Tongue (tissue), 1 donor: ENCODE measurements at regions not wholly inside any gene's neighbourhood (a gene's known extent, or its start where the extent isn't known, plus 50 kb on each side); places are given as distances from the start of the nearest gene placed in this dataset.
A peak's percentile ranks its signal among the peaks of the same experiment; 100 is the strongest.
"Not testable (repeated sequence)": the region's sequence is repeated elsewhere in the genome, so short reads cannot be mapped to it uniquely, and the experiment has no call there.

Experiments used
- DNase-seq: peaks from one replicate; pipeline ENCODE4 v3.0.0-alpha.2; 2015

DNA sequence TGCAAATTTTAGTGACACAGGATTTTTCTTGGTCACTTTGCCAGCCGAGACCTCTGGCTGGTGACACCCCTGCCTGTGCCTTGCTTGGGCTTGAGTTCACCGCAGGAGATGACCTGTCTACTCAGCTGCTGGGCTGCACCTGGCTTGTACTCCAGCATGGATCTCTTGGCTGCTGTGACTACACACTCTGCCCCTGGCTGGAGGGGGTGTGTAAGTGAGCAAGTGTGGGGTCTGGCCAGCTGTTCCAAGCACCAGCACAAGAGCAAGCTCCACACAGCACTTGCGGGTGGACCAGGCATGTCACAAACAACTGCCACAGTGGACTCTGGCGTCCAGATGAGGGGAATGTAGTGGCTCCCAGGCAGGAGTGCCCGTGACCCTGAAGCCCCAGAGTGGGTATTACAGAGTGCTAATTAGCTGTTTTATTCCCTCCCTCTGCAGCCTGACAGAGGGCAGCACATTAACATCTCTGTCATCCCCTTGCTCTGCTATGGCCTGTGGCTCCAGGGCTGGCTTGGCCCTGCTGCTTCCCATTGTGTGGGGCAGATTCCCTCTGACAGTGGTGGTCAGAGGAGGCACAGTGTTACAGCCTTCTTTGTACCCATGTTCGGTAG is 1387.2 kb downstream of the OLFM4 start:
- no peak for DNase-seq

GRCh38 chr13:54422946-54423345 is 1394.3 kb downstream of the OLFM4 start:
- DNase-seq: not testable (repeated sequence)

GRCh38 chr13:54424344-54424743 is 1395.7 kb downstream of the OLFM4 start:
- DNase-seq: no peak

DNA sequence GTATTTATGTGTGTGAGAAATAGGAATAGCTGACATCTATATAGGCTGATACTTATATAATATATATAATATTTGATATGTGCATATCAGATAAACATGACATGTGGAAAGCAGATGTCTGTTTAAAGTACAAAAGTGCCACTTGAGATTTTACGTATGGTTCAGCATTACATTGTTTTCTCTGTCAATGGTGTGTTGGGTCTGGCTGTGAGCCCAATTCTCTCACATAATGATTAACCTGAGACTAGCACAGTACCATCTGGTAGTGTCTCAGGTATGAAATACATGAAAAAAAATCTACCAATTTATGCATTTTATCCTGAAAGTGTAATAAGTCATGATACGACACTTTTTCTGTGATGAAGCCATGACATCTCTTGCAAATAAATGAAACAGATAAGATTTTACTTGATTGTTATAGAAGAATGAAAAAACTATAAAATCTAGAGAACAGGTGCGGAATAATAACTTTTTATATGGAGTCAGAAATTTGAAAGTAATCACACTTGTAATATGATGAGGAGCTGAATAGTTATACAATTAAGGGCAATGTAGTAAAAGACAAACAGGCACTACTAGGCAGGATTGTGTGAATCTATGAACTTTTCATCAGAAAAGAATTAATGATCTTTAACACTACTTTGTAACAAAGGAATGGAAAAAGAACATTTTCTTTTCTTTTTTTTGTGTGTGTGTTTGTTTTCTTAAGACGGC is 1405.0 kb downstream of the OLFM4 start:
- no peak for DNase-seq

- not testable (repeated sequence) for DNase-seq
Observed at GRCh38 chr13:54440853-54441400, 1412.3 kb downstream of the OLFM4 start.

- DNase-seq: no peak
Observed at GRCh38 chr13:54445453-54445852, 1416.8 kb downstream of the OLFM4 start.

GRCh38 chr13:54445865-54446264 is 1417.3 kb downstream of the OLFM4 start:
- no peak for DNase-seq

DNA sequence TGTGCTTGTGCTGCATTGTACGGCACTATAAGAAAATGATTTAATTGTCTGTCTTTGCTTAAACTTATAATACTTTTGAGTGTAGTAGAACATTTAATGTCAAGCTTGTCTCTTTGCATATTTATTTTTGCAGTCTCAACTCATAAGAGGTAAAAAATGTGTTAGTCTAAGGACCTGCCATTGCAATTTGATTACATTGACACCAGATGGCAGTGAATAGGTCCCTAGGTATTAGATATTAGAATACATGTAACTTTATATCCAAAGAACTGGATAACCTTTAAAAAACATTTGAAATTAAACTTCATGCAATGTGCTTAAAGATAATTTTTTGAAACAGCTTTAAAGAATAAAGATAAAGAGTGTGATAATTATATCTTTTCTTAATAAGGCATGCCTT is 1421.3 kb downstream of the OLFM4 start:
- no peak for DNase-seq

DNA sequence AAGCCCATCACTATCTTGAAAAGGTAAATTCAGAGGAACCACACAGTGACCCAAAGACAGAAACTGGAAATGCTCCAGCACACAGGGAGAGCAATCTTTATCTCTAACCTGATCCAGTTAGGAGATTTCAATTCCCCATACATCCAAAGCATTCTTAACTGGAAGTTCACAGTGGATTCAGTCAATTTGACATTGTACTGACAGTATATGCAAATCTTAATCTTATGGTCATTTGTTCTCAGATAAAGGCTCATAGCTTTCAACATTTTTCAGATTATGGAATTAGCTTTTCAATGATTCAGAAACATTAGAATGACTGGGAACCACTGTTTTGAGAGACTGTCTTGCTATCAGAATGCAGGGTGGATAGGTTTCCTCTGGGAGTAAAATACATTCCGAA is 1455.6 kb downstream of the OLFM4 start:
- DNase-seq: no peak

DNA sequence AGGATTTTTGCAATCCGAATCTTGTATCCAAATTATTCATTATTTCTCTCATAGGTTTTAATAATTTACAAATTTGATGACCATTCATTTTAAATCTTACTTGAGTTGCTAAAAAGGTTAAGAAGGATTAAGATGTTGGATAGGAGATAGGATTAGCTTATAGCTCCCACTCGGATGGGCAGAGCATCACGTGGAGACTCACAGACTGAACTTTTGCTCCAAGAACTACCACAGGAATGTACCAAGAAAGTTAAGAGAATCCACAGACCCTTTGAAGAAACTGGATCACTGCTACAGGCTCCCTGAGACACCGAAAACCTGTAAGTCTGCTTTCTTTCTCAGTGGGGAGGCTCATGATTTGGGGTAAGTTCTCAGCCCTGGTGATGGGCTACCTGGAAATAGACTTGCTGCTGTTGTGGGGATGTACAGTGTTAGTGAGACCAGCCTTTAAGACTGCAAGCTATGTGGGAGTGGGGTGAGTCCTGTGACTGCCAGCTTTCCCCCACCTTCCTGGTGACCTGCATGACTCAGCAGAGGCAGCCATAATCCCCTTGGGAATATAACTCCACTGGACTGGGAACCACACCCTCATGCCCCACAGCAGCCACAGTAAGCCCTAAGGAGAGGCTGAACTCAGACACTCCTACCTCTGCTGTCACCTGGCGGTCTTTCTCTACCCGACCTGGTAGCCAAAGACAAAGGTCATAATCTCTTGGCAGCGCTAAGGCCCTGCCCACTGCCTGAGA is 1458.0 kb downstream of the OLFM4 start:
- DNase-seq: no peak

DNA sequence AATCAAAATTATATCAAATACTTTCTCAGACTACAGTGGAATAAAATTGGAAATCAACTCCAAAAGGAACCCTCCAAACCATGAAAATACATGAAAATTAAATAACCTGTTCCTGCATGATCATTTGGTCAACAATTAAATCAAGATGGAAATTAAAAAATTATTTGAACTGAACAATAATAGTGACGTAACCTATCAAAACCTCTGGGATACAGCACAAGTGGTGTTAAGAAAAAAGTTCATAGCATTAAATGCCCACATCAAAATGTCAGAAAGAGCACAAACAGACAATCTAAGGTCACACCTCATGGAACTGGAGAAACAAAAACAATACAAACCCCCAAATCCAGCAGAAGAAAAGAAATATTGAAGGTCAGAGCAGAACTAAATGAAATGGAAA is 1460.7 kb downstream of the OLFM4 start:
- DNase-seq: no peak

DNA sequence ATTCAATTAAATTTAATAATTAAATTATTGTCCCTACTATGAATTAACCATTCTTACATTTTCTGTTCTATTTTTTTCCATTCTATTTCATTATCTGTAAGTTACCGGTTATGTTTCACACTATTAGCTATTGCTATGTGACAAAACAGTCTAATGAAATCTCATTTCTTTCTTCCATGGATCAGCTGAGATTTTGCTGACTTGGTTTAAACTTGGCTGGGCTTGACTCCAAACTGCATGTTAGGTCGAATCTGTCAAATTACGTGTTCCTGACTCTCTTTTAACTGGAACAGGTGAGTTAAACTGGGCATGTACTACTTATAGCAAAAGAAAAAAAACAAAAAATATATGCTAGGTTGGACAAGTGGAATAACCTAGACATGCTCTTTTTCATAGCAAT is 1464.4 kb downstream of the OLFM4 start:
- no peak for DNase-seq

DNA sequence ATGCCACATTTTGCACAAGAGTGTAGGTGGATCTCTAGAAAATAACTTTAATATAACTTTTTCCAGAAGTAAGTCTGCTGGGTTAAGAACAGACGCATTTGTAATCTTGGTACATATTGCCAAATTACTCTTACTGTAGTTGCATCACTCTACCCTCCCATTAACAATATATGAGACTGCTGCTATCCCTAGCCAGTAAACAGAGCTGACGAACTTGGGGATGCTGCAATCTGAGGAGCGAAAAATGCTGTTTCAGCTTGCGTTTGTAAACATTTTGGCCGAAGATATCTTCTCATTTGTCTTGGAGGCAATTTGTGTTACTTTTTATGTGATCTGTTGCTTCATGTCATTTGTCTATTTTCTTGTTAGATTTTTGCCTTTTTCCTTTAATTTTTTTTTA is 1482.8 kb downstream of the OLFM4 start:
- DNase-seq: no peak

- DNase-seq: no peak
Observed at GRCh38 chr13:54513254-54513653, 1484.6 kb downstream of the OLFM4 start.

GRCh38 chr13:54536112-54536511 is 1507.5 kb downstream of the OLFM4 start:
- peak; percentile 3 for DNase-seq

DNA sequence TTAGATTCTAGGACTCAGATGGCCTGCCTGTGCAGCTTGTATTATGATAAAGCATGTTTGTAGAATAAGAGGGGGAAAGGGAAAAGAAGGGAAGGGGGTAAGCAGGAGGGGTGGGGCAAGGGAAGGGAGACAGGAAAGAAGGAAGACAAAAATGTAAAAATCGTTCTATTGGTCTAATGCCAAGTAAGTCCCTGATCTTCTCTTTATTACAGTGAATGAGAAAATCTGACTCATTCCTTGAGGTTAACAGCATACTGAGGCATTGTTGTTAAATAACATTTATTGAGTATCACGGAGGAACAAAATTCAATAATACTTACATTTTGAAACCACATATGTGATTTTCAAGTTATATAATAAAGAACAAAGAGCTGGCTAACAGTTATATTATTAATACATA is 1534.7 kb downstream of the OLFM4 start:
- DNase-seq: no peak

DNA sequence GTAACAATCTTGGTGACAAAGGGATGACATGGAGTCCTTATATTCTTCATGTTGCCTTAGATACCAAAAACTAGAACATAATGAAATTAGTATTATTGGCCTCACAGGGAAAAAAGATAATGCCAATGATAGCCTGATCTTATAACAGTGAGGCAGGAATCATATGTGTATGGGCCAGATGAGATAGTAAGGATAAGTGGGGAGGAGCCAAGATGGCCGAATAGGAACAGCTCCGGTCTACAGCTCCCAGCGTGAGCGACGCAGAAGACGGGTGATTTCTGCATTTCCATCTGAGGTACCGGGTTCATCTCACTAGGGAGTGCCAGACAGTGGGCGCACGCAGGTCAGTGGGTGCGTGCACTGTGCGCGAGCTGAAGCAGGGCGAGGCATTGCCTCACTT is 1543.4 kb downstream of the OLFM4 start:
- not testable (repeated sequence) for DNase-seq

DNA sequence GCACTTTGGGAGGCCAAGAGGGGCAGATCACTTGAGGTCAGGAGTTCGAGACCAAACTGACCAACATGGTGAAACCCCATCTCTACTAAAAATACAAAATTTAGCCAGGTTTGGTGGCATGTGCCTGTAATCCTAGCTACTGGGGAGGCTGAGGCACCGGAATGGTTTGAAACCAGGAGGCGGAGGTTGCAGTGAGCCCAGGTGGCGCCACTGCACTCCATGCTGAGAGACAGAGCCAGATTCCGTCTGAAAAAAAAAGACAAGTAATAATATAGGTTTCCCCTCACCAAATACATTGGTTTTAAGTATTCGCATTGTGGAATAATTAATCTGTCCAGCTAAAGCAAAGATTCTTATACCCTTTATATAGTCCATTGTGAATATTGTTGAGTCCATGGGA is 1544.6 kb downstream of the OLFM4 start:
- DNase-seq: no peak

DNA sequence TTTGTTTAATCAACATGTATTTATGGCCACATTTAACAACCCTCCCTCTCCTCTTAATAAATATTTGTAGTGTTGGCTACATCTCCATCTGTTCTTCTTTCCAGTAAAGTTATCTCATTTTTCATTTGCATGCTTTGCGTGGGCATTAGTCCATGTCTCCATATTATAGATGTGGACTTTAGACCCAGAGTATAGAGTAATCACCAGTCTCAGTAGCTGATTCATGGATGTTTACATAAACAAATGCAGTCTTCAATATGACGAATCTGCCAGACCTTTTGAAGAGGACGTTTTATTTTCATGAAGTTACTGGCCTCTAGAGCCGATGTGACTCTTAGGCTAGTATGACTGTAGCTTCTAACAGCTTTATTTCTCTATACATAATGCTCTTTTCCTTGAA is 1546.2 kb downstream of the OLFM4 start:
- no peak for DNase-seq

GRCh38 chr13:54591540-54591939 is 1562.9 kb downstream of the OLFM4 start:
- no peak for DNase-seq

- no peak for DNase-seq
Observed at GRCh38 chr13:54592201-54592600, 1563.6 kb downstream of the OLFM4 start.

GRCh38 chr13:54593504-54593903 is 1564.9 kb downstream of the OLFM4 start:
- DNase-seq: no peak

DNA sequence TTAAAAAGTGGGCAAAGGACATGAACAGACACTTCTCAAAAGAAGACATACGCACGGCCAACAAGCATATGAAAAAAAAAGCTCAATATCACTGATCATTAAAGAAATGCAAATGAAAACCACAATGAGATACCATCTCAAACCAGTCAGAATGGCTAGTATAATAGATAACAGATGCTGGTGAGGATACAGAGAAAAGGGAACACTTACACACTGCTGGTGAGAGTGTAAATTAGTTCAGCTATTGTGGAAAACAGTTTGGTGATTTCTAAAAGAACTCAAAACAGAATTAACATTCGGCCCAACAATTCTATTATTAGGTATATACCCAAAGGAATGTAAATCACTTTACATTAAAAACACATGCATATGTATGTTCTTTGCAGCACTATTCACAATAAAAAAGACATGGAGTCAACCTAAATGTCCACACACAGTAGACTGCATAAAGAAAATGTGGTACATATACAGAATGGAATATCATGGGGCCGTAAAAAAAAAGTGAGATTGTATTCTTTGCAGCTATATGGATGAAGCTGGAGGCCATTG is 1569.0 kb downstream of the OLFM4 start:
- DNase-seq: no peak
